AG09309 (cell line): ENCODE measurements at regions not wholly inside any gene's neighbourhood (a gene's known extent, or its start where the extent isn't known, plus 50 kb on each side); places are given as distances from the start of the nearest gene placed in this dataset.

Experiments used
- DNase-seq: peaks from one replicate; pipeline ENCODE4 v3.0.0-alpha.2; 2010; ENCODE audit warnings: low read depth
- H3K4me3 ChIP-seq: 2 replicates; pipeline ENCODE4 v1.5.1; 2011; ENCODE audit warnings: mild to moderate bottlenecking, low read depth, low read length, moderate library complexity; ENCODE audit not compliant: control insufficient read depth
- TF ChIP-seq, protein P1 (sequence below): IDR thresholded peaks from 2 replicates; pipeline ENCODE4 v1.5.1; 2011; ENCODE audit warnings: mild to moderate bottlenecking, low read depth, low read length, inconsistent platforms; ENCODE audit not compliant: insufficient read depth, control insufficient read depth; ENCODE audit errors: missing control alignments

DNA sequence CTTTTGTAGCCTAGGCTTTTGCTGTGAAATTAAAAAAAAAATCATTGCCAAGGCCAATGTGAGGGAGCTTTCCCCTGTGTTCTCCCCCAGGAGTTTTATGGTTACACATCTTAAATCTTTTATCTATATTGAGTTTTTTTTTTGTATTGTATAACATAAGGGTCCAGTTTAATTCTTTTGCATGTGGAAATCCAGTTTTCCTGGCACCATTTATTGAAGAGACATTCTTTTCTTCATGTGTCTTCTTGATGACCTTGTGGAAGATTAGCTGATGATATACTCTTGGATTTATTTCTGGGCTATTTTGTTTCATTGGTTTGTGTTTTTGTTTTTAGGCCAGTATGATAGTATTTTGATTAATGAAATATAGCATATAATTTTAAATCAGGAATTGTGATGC, 225.0 kb downstream of the ADAM29 start:
- no peak for DNase-seq
- TF ChIP-seq, protein P1, sequence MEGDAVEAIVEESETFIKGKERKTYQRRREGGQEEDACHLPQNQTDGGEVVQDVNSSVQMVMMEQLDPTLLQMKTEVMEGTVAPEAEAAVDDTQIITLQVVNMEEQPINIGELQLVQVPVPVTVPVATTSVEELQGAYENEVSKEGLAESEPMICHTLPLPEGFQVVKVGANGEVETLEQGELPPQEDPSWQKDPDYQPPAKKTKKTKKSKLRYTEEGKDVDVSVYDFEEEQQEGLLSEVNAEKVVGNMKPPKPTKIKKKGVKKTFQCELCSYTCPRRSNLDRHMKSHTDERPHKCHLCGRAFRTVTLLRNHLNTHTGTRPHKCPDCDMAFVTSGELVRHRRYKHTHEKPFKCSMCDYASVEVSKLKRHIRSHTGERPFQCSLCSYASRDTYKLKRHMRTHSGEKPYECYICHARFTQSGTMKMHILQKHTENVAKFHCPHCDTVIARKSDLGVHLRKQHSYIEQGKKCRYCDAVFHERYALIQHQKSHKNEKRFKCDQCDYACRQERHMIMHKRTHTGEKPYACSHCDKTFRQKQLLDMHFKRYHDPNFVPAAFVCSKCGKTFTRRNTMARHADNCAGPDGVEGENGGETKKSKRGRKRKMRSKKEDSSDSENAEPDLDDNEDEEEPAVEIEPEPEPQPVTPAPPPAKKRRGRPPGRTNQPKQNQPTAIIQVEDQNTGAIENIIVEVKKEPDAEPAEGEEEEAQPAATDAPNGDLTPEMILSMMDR, result no peak

DNA sequence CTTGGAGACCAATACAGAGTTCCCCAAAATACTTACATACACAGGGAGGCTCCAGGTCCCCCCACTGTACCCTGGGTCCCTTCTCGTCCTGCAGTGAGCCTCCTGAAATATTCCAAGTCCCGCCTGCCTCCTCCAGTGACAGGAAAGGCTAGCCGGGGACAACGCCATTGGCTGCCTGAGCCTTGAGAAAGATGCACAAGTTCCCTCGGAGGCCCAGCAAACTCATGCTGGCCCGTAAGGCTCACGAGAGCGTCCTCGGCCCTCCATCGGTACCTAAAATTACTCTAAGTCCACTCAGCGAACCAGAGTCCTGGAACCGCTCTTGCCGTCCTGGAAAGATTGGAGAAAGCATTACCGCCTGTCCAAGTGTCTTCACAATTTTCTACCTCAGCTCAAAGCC, 228.6 kb downstream of the ADAM29 start:
- DNase-seq, result no peak
- no peak overlapping the region for H3K4me3 ChIP-seq
- TF ChIP-seq, protein P1, result no peak

More for the DNA sequence above, 225.0 kb downstream of the ADAM29 start:
- H3K4me3 ChIP-seq, result no peak overlapping the region

DNA sequence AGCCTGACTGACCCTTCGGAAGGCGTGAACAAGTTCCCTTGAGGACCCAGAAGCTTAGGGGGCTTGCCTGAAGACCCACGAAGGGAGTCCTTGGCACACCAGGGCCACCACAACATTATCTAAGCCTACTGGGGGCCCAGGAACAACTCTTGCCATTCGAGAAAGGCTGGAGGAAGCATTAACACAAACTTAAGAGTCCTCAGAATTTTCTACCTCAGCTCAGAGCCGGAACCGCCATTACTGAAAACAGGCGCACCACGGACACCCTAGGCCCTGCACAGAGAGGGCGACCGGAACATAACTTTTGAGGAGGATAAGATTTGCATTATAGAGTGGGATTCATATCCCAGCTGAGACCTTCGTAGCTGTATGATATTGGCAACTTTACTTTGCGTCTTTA, 229.1 kb downstream of the ADAM29 start:
- DNase-seq, result no peak
- no peak overlapping the region for H3K4me3 ChIP-seq
- TF ChIP-seq, protein P1, result no peak

DNA sequence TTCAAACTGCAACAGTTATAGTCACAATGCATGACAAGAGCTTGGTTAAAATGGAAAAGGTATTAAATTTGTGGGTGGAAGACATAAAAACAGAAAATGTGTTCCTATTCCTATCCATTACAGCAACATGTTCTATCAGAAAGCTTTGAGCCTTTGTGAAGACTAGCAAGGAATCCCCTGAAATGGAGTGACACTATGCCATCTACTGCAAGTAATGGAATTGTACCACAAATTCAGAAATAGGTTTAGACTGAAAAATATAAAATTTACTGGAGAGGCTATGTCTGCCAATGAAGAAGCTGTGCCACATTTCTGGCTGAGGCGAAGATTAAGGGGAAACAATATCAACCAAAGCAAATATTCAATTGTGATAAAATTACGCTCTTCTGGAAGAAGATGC, 247.9 kb downstream of the ADAM29 start:
- TF ChIP-seq, protein P1, result no peak
- no peak overlapping the region for H3K4me3 ChIP-seq
- no peak for DNase-seq

DNA sequence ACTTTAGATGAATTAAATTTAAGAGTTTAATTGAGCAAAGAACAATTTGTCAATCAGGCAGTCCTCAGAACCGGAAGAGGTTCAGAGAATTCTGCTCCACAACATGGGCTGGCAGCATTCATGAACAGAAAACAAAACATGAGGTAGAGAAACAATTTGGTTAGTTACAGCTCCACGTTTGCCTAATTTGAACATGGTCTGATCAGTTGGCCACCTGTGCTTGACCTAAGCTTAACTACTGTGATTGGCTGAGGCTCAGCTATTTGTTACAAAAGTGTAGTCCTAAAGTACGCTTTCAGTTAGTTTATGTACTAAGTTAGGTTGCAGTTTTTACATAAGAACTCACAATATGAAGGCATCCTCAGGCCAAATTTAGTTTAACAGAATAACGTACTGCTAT, 258.6 kb downstream of the ADAM29 start:
- no peak for DNase-seq
- TF ChIP-seq, protein P1, result no peak
- H3K4me3 ChIP-seq, result no peak overlapping the region

DNA sequence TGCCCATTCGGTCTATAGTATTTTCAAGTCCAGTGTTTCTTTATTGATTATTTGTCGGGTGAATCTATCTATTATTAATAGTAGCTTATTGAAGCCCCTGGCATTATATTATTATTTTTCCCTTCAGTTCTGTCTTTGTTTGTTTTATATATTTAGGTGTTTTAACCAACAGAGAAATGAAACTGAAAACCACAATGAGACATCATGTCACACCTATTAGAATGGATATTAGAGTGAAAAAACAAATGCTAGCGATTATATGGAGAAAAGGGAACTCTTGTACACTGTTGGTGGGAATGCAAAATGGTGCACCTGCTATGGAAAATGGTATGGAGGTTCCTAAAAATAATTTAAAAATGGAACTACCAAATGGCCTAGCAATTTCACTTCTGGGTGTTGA, 272.5 kb downstream of the ADAM29 start:
- H3K4me3 ChIP-seq, result no peak overlapping the region
- DNase-seq, result no peak
- TF ChIP-seq, protein P1, result no peak

DNA sequence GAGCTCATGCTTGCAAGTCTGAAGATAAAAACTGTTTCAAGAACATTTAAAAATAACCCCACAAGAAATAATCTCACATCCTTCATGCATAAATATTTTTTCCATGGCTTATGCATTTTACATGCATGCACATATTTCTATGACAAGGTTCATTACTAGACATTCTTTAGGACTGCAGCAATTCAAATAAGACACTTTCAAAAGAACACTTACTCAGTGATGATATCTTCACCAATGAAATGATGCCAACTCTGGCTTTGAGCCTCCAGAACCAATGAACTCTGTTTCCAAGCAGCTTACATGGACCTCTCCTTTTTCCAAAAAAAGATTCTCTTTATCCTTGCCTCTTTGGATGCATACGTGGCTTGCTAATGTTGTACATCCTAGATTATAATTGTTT, 279.9 kb downstream of the ADAM29 start:
- TF ChIP-seq, protein P1, result no peak
- no peak for DNase-seq
- no peak overlapping the region for H3K4me3 ChIP-seq
